DND-41 (cell line): ENCODE measurements at regions not wholly inside any gene's neighbourhood (a gene's known extent, or its start where the extent isn't known, plus 50 kb on each side); places are given as distances from the start of the nearest gene placed in this dataset.

Experiments
- ATAC-seq: fragments of 200-7000 bp; cut with Tn5 transposase; 3 replicates; pipeline ENCODE4 v1.9.1; 2021; ENCODE audit warnings: low read depth; ENCODE audit not compliant: insufficient read depth
- DNase-seq: peaks from one replicate; pipeline ENCODE4 v3.0.0-alpha.2; 2020
- H2AFZ ChIP-seq: 2 replicates; pipeline ENCODE4 v1.6.0; 2012; ENCODE audit warnings: low read depth, low read length
- H3K27ac ChIP-seq: 2 replicates; pipeline ENCODE4 v1.5.1; 2012; ENCODE audit warnings: low read length, inconsistent platforms
- H3K27me3 ChIP-seq: fragments of 200-600 bp; sonication (generic); 2 replicates; pipeline ENCODE4 v1.6.0; 2012; ENCODE audit warnings: low read length, mild to moderate bottlenecking, inconsistent platforms; ENCODE audit not compliant: insufficient read depth, poor library complexity
- H3K36me3 ChIP-seq: 2 replicates; pipeline ENCODE4 v1.5.1; 2012; ENCODE audit warnings: low read length, inconsistent platforms; ENCODE audit not compliant: insufficient read depth
- H3K4me1 ChIP-seq: 2 replicates; pipeline ENCODE4 v1.5.1; 2012; ENCODE audit warnings: mild to moderate bottlenecking, low read length; ENCODE audit not compliant: insufficient read depth
- H3K4me2 ChIP-seq: 2 replicates; pipeline ENCODE4 v1.6.0; 2012; ENCODE audit warnings: mild to moderate bottlenecking, moderate library complexity, low read length, inconsistent platforms; ENCODE audit not compliant: insufficient read depth
- H3K4me3 ChIP-seq, 2 experiments: fragments of 200-600 bp in 1 of 2; shearing (Covaris generic) in 1 of 2; 2 replicates each; pipeline ENCODE4 v1.5.1; 2012 to 2016; ENCODE audit warnings: inconsistent platforms in 2 of 2, low read length in 2 of 2, mild to moderate bottlenecking in 2 of 2, low read depth in 1 of 2, moderate library complexity in 1 of 2
- H3K79me2 ChIP-seq: 2 replicates; pipeline ENCODE4 v1.6.0; 2012; ENCODE audit warnings: low read length, inconsistent platforms; ENCODE audit not compliant: insufficient read depth
- H3K9ac ChIP-seq: 2 replicates; pipeline ENCODE4 v1.6.0; 2012; ENCODE audit warnings: low read depth, mild to moderate bottlenecking, inconsistent platforms, low read length, moderate library complexity
- H3K9me3 ChIP-seq: 2 replicates; pipeline ENCODE4 v1.5.1; 2012; ENCODE audit warnings: low read length, moderate library complexity, mild to moderate bottlenecking, inconsistent platforms; ENCODE audit not compliant: insufficient read depth, severe bottlenecking
- H4K20me1 ChIP-seq: 2 replicates; pipeline ENCODE4 v1.6.0; 2012; ENCODE audit warnings: low read length; ENCODE audit not compliant: insufficient read depth
- EZH2 ChIP-seq: IDR thresholded peaks from 3 replicates; pipeline ENCODE4 v1.6.1; 2012; ENCODE audit warnings: borderline replicate concordance, low read depth, mild to moderate bottlenecking, moderate library complexity, low read length, inconsistent platforms; ENCODE audit not compliant: severe bottlenecking
- TF ChIP-seq, protein P1 (sequence below): IDR thresholded peaks from 2 replicates; pipeline ENCODE4 v1.5.1; 2012; ENCODE audit warnings: borderline replicate concordance, low read length, moderate library complexity, mild to moderate bottlenecking; ENCODE audit not compliant: poor library complexity, severe bottlenecking; ENCODE audit errors: extremely low read depth

DNA sequence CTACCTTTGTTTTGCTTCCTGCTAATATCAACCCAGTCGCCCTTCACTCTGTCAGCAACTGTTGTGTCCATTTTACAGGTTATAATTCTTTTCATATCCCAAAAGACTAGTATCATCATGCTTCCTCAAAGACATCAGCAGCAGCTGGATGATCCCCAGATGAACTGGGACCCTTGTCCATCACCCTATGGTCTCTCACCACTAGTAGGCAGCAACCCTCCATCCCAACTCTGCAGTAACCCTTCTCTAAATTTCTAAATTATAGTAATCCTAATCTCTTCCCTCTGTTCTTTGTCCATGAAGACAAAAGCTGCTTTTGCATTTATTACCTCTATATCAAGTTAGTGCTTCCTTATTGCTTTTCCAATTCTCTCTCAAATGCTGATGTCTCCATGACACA lies 1025.8 kb downstream of the FAM181B start:
- DNase-seq (no peak), ATAC-seq (no peak)
- H2AFZ ChIP-seq = no peak overlapping the region
- H3K4me2 ChIP-seq = no peak overlapping the region
- no peaks in the 10 kb centered on the region for H3K27me3 ChIP-seq
- H3K27ac ChIP-seq = no peak overlapping the region
- no peaks in the 10 kb centered on the region for H3K36me3 ChIP-seq
- TF ChIP-seq, protein P1, sequence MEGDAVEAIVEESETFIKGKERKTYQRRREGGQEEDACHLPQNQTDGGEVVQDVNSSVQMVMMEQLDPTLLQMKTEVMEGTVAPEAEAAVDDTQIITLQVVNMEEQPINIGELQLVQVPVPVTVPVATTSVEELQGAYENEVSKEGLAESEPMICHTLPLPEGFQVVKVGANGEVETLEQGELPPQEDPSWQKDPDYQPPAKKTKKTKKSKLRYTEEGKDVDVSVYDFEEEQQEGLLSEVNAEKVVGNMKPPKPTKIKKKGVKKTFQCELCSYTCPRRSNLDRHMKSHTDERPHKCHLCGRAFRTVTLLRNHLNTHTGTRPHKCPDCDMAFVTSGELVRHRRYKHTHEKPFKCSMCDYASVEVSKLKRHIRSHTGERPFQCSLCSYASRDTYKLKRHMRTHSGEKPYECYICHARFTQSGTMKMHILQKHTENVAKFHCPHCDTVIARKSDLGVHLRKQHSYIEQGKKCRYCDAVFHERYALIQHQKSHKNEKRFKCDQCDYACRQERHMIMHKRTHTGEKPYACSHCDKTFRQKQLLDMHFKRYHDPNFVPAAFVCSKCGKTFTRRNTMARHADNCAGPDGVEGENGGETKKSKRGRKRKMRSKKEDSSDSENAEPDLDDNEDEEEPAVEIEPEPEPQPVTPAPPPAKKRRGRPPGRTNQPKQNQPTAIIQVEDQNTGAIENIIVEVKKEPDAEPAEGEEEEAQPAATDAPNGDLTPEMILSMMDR = no peak
- no peak for TF ChIP-seq EZH2
- no peaks in the 10 kb centered on the region for H3K79me2 ChIP-seq
- H3K4me3 ChIP-seq = no peak overlapping the region
- H3K4me1 ChIP-seq = no peaks in the 10 kb centered on the region
- H4K20me1 ChIP-seq = no peaks in the 10 kb centered on the region
- no peak overlapping the region for H3K9ac ChIP-seq
- no peaks in the 10 kb centered on the region for H3K9me3 ChIP-seq

- Histone ChIP-seq H3K79me2 (no peaks in the 10 kb centered on the region), H4K20me1 (no peaks in the 10 kb centered on the region), H3K4me1 (no peaks in the 10 kb centered on the region), H3K27ac (no peak overlapping the region), H3K27me3 (no peaks in the 10 kb centered on the region), H3K9ac (no peak overlapping the region), H3K4me3 (no peak overlapping the region), H3K4me2 (no peak overlapping the region), H3K9me3 (no peaks in the 10 kb centered on the region), H3K36me3 (no peaks in the 10 kb centered on the region), H2AFZ (no peak overlapping the region)
- DNase-seq = no peak
- TF ChIP-seq, protein P1 = no peak
- TF ChIP-seq EZH2 = no peak
- no peak for ATAC-seq
These were observed 1028.4 kb downstream of the FAM181B start for GRCh38 chr11:81705283-81705682.

GRCh38 chr11:81700076-81700475 lies 1033.6 kb downstream of the FAM181B start:
- TF ChIP-seq, protein P1 = no peak
- no peak for TF ChIP-seq EZH2
- DNase-seq (no peak), ATAC-seq (no peak)
- Histone ChIP-seq H4K20me1 (no peaks in the 10 kb centered on the region), H3K36me3 (no peaks in the 10 kb centered on the region), H3K4me2 (no peak overlapping the region), H3K9ac (no peak overlapping the region), H3K79me2 (no peaks in the 10 kb centered on the region), H3K27me3 (no peaks in the 10 kb centered on the region), H3K4me1 (no peaks in the 10 kb centered on the region), H2AFZ (no peak overlapping the region), H3K4me3 (no peak overlapping the region), H3K9me3 (no peaks in the 10 kb centered on the region), H3K27ac (no peak overlapping the region)

DNA sequence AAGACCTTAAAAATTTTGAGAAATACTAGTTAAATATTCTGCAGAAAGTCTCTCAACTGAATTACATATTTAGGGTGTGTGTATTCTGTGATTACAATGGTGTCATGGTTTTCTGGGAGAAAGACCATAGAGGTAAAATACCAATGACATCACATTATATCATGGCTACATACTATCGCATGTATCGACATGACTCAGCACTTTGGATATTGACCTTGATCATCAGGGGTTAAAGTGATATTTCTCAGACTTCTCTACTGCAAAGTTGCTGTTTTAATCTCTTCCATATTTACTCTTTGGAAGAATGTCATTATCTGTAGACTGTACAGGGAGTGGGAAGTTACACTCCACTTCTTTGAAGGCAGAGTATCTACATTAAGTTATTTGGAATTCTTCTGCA lies 1046.6 kb downstream of the FAM181B start:
- Histone ChIP-seq H3K36me3 (no peaks in the 10 kb centered on the region), H3K79me2 (no peaks in the 10 kb centered on the region), H3K4me3 (no peak overlapping the region), H3K27ac (no peak overlapping the region), H3K4me1 (no peaks in the 10 kb centered on the region), H2AFZ (no peak overlapping the region), H4K20me1 (no peaks in the 10 kb centered on the region), H3K4me2 (no peak overlapping the region), H3K9me3 (no peaks in the 10 kb centered on the region), H3K9ac (no peak overlapping the region), H3K27me3 (no peaks in the 10 kb centered on the region)
- DNase-seq (no peak), ATAC-seq (no peak)
- no peak for TF ChIP-seq EZH2
- TF ChIP-seq, protein P1 = no peak
